ENCODE measurements at regions not wholly inside any gene's neighbourhood (a gene's known extent, or its start where the extent isn't known, plus 50 kb on each side); places are given as distances from the start of the nearest gene placed in this dataset.

DNA sequence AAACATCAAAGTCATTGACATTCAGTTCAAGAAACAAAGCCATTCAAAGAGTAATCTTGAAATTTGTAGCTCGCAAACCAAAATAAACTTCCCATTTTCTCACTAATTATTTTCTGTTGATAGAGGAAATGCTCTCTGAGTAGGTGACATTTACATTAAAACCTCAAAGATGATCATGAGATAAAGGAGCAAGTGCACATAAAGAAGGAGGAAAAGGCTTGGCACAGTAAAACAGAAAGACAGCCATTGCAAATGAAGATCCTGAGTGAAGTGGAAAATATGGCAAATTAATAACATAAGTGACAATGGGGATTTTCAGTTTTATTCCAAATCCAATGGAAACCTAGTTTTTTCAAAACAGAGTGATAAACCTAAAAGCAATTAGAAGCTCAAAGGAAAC lies 2320.8 kb downstream of the ARAP2 start:
- no peak for TF ChIP-seq EZH2phosphoT487 (IDR thresholded peaks at IDR 0.05; ENCODE audit: borderline replicate concordance)
- TF ChIP-seq, protein P1, sequence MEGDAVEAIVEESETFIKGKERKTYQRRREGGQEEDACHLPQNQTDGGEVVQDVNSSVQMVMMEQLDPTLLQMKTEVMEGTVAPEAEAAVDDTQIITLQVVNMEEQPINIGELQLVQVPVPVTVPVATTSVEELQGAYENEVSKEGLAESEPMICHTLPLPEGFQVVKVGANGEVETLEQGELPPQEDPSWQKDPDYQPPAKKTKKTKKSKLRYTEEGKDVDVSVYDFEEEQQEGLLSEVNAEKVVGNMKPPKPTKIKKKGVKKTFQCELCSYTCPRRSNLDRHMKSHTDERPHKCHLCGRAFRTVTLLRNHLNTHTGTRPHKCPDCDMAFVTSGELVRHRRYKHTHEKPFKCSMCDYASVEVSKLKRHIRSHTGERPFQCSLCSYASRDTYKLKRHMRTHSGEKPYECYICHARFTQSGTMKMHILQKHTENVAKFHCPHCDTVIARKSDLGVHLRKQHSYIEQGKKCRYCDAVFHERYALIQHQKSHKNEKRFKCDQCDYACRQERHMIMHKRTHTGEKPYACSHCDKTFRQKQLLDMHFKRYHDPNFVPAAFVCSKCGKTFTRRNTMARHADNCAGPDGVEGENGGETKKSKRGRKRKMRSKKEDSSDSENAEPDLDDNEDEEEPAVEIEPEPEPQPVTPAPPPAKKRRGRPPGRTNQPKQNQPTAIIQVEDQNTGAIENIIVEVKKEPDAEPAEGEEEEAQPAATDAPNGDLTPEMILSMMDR (conservative IDR thresholded peaks at IDR 0.05; ENCODE audit: low read length) = no peak

All from Loucy (cell line).